Left lung (tissue), 4 donors: ENCODE measurements at regions not wholly inside any gene's neighbourhood (a gene's known extent, or its start where the extent isn't known, plus 50 kb on each side); places are given as distances from the start of the nearest gene placed in this dataset.
A peak's percentile ranks its signal among the peaks of the same experiment; 100 is the strongest.

Experiments used
- ATAC-seq: fragments of 200-7000 bp; cut with Tn5 transposase; one replicate; pipeline ENCODE4 v1.9.1; 2020; ENCODE audit warnings: moderate library complexity
- DNase-seq, 4 donors: peaks; one replicate each; pipeline ENCODE4 v3.0.0-alpha.2; 2013 to 2020
- H3K27ac ChIP-seq, 2 donors: fragments of 200-600 bp; sonication (generic) in 1 of 2; one replicate each; pipeline versions ENCODE4 v1.5.0 to v1.8.0; 2020 to 2021
- H3K27me3 ChIP-seq, 2 donors: fragments of 200-600 bp; sonication (generic) in 1 of 2; one replicate each; pipeline versions ENCODE4 v1.5.0 to v1.8.0; 2020 to 2021
- H3K36me3 ChIP-seq, 2 donors: fragments of 200-600 bp; sonication (generic) in 1 of 2; one replicate each; pipeline versions ENCODE4 v1.5.0 to v1.8.0; 2020 to 2021
- H3K4me1 ChIP-seq, 2 donors: fragments of 200-600 bp; one replicate each; pipeline ENCODE4 v1.8.0; 2021
- H3K4me3 ChIP-seq, 2 donors: fragments of 200-600 bp; sonication (generic) in 1 of 2; one replicate each; pipeline versions ENCODE4 v1.5.0 to v1.8.0; 2020 to 2021; ENCODE audit warnings: mild to moderate bottlenecking in 1 of 2
- H3K9me3 ChIP-seq, 2 donors: fragments of 200-600 bp; sonication (generic) in 1 of 2; one replicate each; pipeline versions ENCODE4 v1.5.0 to v1.8.0; 2020 to 2021
- intact Hi-C, 2 donors: fragments of 100-400 bp; cut with DNase I; formaldehyde crosslinking; loops; one replicate each; pipeline versions ENCODE4 v1.11.2 to v1.14.2; 2022
- TF ChIP-seq, protein P1 (sequence below), 2 donors: fragments of 200-600 bp; sonication (generic) in 1 of 2; IDR thresholded peaks; one replicate each; pipeline versions ENCODE4 v1.5.0 to v1.8.0; 2021; ENCODE audit warnings: antibody characterized with exemption in 2 of 2
- donor health status: DM: no; HTN: yes; CAD: no.
- donor health status: DM: no; HTN: no; CAD: no.

DNA sequence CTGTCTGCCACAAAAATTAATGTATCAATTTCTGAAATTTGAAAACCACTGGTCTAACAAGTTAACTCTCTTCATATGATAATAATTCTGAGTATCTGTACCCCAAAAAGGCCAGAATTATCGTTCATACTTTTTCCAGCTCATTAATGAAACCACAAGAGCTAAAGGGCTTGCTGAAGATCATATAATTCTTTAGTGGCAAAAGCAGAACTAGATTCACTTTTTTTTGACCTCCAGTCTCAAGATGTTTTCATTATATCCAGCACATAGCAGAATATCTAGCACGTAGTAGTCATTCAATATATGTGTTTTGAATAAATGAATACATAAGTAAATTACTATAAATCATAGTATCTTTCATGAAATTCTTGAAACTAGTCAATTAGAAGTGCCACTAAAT, 246.7 kb upstream of the KCNH8 start:
- no peak for DNase-seq
- H3K27me3 ChIP-seq: no peaks in the 10 kb centered on the region
- H3K4me1 ChIP-seq: no peaks in the 10 kb centered on the region
- H3K36me3 ChIP-seq: no peaks in the 10 kb centered on the region
- no peak overlapping the region for H3K4me3 ChIP-seq
- no peak for ATAC-seq
- no peak overlapping the region for H3K27ac ChIP-seq
- H3K9me3 ChIP-seq: no peaks in the 10 kb centered on the region
- TF ChIP-seq, protein P1, sequence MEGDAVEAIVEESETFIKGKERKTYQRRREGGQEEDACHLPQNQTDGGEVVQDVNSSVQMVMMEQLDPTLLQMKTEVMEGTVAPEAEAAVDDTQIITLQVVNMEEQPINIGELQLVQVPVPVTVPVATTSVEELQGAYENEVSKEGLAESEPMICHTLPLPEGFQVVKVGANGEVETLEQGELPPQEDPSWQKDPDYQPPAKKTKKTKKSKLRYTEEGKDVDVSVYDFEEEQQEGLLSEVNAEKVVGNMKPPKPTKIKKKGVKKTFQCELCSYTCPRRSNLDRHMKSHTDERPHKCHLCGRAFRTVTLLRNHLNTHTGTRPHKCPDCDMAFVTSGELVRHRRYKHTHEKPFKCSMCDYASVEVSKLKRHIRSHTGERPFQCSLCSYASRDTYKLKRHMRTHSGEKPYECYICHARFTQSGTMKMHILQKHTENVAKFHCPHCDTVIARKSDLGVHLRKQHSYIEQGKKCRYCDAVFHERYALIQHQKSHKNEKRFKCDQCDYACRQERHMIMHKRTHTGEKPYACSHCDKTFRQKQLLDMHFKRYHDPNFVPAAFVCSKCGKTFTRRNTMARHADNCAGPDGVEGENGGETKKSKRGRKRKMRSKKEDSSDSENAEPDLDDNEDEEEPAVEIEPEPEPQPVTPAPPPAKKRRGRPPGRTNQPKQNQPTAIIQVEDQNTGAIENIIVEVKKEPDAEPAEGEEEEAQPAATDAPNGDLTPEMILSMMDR (IDR thresholded peaks at IDR 0.05): no peak
- intact Hi-C loops: no loop called here

DNA sequence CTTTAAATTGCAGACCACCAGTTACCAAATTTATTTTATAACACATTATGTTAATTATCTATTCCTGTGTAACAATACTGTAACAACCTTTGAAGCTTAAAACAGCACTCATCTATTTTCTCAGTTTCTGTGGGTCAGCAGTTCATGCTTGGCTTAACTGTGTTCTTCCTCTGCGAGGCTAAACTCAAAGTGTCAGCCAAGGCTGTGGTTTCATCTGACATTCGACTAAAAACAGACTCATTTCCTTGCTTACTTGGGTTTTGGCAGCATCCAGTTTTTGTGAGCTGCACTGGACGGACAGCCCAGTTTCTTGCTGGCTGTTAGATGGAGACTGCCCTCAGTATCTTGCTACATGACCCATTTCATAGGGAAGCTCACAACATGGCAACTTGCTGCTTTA, 247.3 kb upstream of the KCNH8 start:
- no peaks in the 10 kb centered on the region for H3K9me3 ChIP-seq
- DNase-seq: no peak
- no peak overlapping the region for H3K27ac ChIP-seq
- TF ChIP-seq, protein P1 (IDR thresholded peaks at IDR 0.05): no peak
- no peaks in the 10 kb centered on the region for H3K36me3 ChIP-seq
- H3K4me1 ChIP-seq: no peaks in the 10 kb centered on the region
- peak; percentile 61 for ATAC-seq
- no peaks in the 10 kb centered on the region for H3K27me3 ChIP-seq
- no peak overlapping the region for H3K4me3 ChIP-seq
- intact Hi-C loops: no loop called here

DNA sequence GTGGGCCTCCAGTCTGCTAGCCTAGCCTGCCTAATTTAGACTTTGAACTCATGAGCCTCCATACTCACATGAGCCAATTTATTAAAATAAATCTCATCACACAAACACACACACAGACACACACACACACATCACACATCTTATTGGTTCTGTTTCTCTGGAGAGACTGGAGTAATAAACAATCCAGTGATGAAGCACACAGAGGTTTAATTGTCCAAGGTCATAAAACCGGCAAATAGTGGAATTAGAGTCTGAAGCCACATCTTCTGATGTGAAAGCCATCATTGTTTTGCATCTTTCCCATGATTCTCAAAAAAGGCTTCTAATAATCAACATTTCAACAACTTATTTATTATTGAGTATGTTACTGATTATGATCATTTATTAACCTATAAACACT, 249.4 kb upstream of the KCNH8 start:
- intact Hi-C loops: no loop called here
- TF ChIP-seq, protein P1 (IDR thresholded peaks at IDR 0.05): no peak
- Histone ChIP-seq H3K27me3 (no peaks in the 10 kb centered on the region), H3K36me3 (no peaks in the 10 kb centered on the region), H3K9me3 (no peaks in the 10 kb centered on the region), H3K27ac (no peak overlapping the region), H3K4me3 (no peak overlapping the region), H3K4me1 (no peaks in the 10 kb centered on the region)
- no peak for DNase-seq
- ATAC-seq: no peak

GRCh38 chr3:18892756-18893155, 255.6 kb upstream of the KCNH8 start:
- TF ChIP-seq, protein P1 (IDR thresholded peaks at IDR 0.05): no peak
- ATAC-seq: no peak
- Histone ChIP-seq H3K4me1 (no peaks in the 10 kb centered on the region), H3K9me3 (no peaks in the 10 kb centered on the region), H3K4me3 (no peak overlapping the region), H3K27ac (no peak overlapping the region), H3K36me3 (no peaks in the 10 kb centered on the region), H3K27me3 (no peaks in the 10 kb centered on the region)
- DNase-seq: no peak
- intact Hi-C loops: no loop called here

DNA sequence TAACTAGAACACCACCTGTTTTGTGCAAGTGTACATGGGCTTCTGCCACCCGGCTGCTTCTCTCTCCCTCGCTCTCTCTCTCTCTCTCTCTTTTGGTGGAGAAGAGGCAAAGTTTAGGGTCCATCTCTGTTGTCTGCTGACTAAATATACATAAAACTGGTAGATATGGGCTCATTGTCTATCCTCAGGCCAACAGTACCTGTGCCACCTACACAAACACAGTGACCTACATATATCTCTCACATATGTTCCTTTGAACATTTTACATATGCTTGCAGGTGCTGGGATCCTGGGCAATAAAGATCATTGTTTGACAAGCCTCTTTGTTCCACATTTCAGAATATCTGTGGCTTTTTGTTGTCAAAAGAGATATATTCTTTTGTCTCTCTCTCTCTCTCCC, 256.3 kb upstream of the KCNH8 start:
- no peak for DNase-seq
- Histone ChIP-seq H3K27me3 (no peaks in the 10 kb centered on the region), H3K27ac (no peak overlapping the region), H3K36me3 (no peaks in the 10 kb centered on the region), H3K4me3 (no peak overlapping the region), H3K9me3 (no peaks in the 10 kb centered on the region), H3K4me1 (no peaks in the 10 kb centered on the region)
- intact Hi-C loops: no loop called here
- no peak for ATAC-seq
- TF ChIP-seq, protein P1 (IDR thresholded peaks at IDR 0.05): no peak
